Kidney capillary endothelial cell (primary cell): ENCODE measurements at regions not wholly inside any gene's neighbourhood (a gene's known extent, or its start where the extent isn't known, plus 50 kb on each side); places are given as distances from the start of the nearest gene placed in this dataset.
"Not testable (repeated sequence)": the region's sequence is repeated elsewhere in the genome, so short reads cannot be mapped to it uniquely, and the experiment has no call there.

Experiments used
- DNase-seq: peaks from one replicate; pipeline ENCODE4 v3.0.0-alpha.2; 2018; ENCODE audit warnings: low spot score

- no peak for DNase-seq
These were observed 644.2 kb downstream of the ETS1 start for GRCh38 chr11:127943152-127943551.

- not testable (repeated sequence) for DNase-seq
These were observed 645.8 kb downstream of the ETS1 start for GRCh38 chr11:127941554-127941953.

- no peak for DNase-seq
These were observed 648.4 kb downstream of the ETS1 start for GRCh38 chr11:127939000-127939399.

- no peak for DNase-seq
These were observed 652.3 kb downstream of the ETS1 start for GRCh38 chr11:127935081-127935480.

GRCh38 chr11:127933961-127934360 is 653.4 kb downstream of the ETS1 start:
- not testable (repeated sequence) for DNase-seq

- DNase-seq: no peak
These were observed 655.6 kb downstream of the ETS1 start for GRCh38 chr11:127931803-127932202.

- no peak for DNase-seq
These were observed 660.6 kb downstream of the ETS1 start for GRCh38 chr11:127926721-127927120.

- DNase-seq: no peak
These were observed 661.9 kb downstream of the ETS1 start for GRCh38 chr11:127925475-127925874.

GRCh38 chr11:127919206-127920000 is 668.0 kb downstream of the ETS1 start:
- peak; percentile 47 for DNase-seq

GRCh38 chr11:127902382-127902781 is 685.0 kb downstream of the ETS1 start:
- no peak for DNase-seq

GRCh38 chr11:127898422-127899365 is 688.7 kb downstream of the ETS1 start:
- no peak for DNase-seq

GRCh38 chr11:127895776-127896175 is 691.6 kb downstream of the ETS1 start:
- DNase-seq: no peak

GRCh38 chr11:127894316-127894715 is 693.0 kb downstream of the ETS1 start:
- DNase-seq: no peak

GRCh38 chr11:127890030-127890615 is 697.2 kb downstream of the ETS1 start:
- DNase-seq: no peak

- no peak for DNase-seq
These were observed 699.0 kb downstream of the ETS1 start for GRCh38 chr11:127888386-127888785.

- DNase-seq: no peak
These were observed 712.2 kb downstream of the ETS1 start for GRCh38 chr11:127875131-127875530.

GRCh38 chr11:127873478-127873877 is 713.9 kb downstream of the ETS1 start:
- no peak for DNase-seq

- DNase-seq: no peak
These were observed 721.2 kb downstream of the ETS1 start for GRCh38 chr11:127866109-127866508.

- DNase-seq: no peak
These were observed 722.5 kb downstream of the ETS1 start for GRCh38 chr11:127864861-127865260.

GRCh38 chr11:127862406-127862805 is 725.0 kb downstream of the ETS1 start:
- DNase-seq: no peak

GRCh38 chr11:127859941-127860354 is 727.4 kb downstream of the ETS1 start:
- no peak for DNase-seq

- DNase-seq: no peak
These were observed 742.5 kb downstream of the ETS1 start for GRCh38 chr11:127844876-127845275.
